Ishikawa (cell line): ENCODE measurements at regions not wholly inside any gene's neighbourhood (a gene's known extent, or its start where the extent isn't known, plus 50 kb on each side); places are given as distances from the start of the nearest gene placed in this dataset.

Source experiments
- CEBPB ChIP-seq: IDR thresholded peaks from 2 replicates; pipeline ENCODE4 v1.6.1; 2012
- CREB1 ChIP-seq: IDR thresholded peaks from 2 replicates; pipeline ENCODE4 v1.6.1; 2012; ENCODE audit warnings: low read depth
- EGR1 ChIP-seq: IDR thresholded peaks from 2 replicates; pipeline ENCODE4 v1.6.1; 2012
- EP300 ChIP-seq: IDR thresholded peaks from 2 replicates; pipeline ENCODE4 v1.6.1; 2012; ENCODE audit warnings: borderline replicate concordance
- FOXM1 ChIP-seq: IDR thresholded peaks from 2 replicates; pipeline ENCODE4 v1.6.1; 2012; ENCODE audit warnings: low read depth, borderline replicate concordance
- NFIC ChIP-seq: IDR thresholded peaks from 2 replicates; pipeline ENCODE4 v1.6.1; 2012
- RAD21 ChIP-seq: IDR thresholded peaks from 2 replicates; pipeline ENCODE4 v1.6.1; 2012; ENCODE audit warnings: low read depth
- TAF1 ChIP-seq: IDR thresholded peaks from 2 replicates; pipeline ENCODE4 v1.6.1; 2012; ENCODE audit warnings: low read depth, mild to moderate bottlenecking
- TCF12 ChIP-seq: IDR thresholded peaks from 2 replicates; pipeline ENCODE4 v1.6.1; 2012; ENCODE audit warnings: low read depth
- TEAD4 ChIP-seq: IDR thresholded peaks from 2 replicates; pipeline ENCODE4 v1.6.1; 2012
- USF1 ChIP-seq: IDR thresholded peaks from 2 replicates; pipeline ENCODE4 v1.6.1; 2012
- YY1 ChIP-seq: IDR thresholded peaks from 2 replicates; pipeline ENCODE4 v1.6.1; 2012; ENCODE audit warnings: low read depth
- ZBTB7A ChIP-seq: IDR thresholded peaks from 2 replicates; pipeline ENCODE4 v1.6.1; 2012; ENCODE audit warnings: low read depth
- TF ChIP-seq, protein P1 (sequence below): IDR thresholded peaks from 2 replicates; pipeline ENCODE4 v1.6.1; 2012; ENCODE audit warnings: low read depth, mild to moderate bottlenecking
- TF ChIP-seq, protein P2 (sequence below): IDR thresholded peaks from 2 replicates; pipeline ENCODE4 v1.6.1; 2012

- TF ChIP-seq YY1 (no peak), FOXM1 (no peak), TCF12 (no peak), CREB1 (no peak), CEBPB (no peak), EP300 (no peak), NFIC (no peak)
Measured at GRCh38 chr1:68811806-68812205, 314.9 kb upstream of the DEPDC1 start.

DNA sequence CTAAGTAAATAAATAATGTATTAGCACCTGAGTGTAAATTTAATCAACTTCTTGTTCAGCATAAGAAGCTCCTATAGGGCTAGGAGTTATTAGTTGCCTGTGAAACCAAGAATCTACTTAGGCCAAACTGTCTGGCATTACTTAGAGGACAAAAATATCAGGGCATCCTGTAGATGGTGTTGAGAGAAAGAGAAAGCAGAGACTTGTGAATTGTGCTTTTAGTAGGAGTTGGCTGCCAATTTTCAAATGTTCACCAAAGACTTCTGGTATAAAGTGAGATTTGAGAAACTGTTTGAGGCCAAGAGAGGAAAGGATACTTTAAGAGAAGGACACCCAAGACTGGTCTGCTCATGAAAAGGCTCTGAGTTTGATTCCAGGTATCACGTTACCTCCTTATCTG, 315.5 kb upstream of the DEPDC1 start:
- TF ChIP-seq YY1 (no peak), EP300 (no peak), ZBTB7A (no peak), NFIC (no peak), EGR1 (no peak), FOXM1 (no peak), CEBPB (no peak), TEAD4 (no peak), RAD21 (no peak), TAF1 (no peak)

GRCh38 chr1:68814067-68814466, 317.2 kb upstream of the DEPDC1 start:
- TF ChIP-seq TCF12 (no peak), YY1 (no peak), TAF1 (no peak), RAD21 (no peak), FOXM1 (no peak), USF1 (no peak), ZBTB7A (no peak), CEBPB (no peak)
- TF ChIP-seq, protein P1, sequence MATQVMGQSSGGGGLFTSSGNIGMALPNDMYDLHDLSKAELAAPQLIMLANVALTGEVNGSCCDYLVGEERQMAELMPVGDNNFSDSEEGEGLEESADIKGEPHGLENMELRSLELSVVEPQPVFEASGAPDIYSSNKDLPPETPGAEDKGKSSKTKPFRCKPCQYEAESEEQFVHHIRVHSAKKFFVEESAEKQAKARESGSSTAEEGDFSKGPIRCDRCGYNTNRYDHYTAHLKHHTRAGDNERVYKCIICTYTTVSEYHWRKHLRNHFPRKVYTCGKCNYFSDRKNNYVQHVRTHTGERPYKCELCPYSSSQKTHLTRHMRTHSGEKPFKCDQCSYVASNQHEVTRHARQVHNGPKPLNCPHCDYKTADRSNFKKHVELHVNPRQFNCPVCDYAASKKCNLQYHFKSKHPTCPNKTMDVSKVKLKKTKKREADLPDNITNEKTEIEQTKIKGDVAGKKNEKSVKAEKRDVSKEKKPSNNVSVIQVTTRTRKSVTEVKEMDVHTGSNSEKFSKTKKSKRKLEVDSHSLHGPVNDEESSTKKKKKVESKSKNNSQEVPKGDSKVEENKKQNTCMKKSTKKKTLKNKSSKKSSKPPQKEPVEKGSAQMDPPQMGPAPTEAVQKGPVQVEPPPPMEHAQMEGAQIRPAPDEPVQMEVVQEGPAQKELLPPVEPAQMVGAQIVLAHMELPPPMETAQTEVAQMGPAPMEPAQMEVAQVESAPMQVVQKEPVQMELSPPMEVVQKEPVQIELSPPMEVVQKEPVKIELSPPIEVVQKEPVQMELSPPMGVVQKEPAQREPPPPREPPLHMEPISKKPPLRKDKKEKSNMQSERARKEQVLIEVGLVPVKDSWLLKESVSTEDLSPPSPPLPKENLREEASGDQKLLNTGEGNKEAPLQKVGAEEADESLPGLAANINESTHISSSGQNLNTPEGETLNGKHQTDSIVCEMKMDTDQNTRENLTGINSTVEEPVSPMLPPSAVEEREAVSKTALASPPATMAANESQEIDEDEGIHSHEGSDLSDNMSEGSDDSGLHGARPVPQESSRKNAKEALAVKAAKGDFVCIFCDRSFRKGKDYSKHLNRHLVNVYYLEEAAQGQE: no peak

DNA sequence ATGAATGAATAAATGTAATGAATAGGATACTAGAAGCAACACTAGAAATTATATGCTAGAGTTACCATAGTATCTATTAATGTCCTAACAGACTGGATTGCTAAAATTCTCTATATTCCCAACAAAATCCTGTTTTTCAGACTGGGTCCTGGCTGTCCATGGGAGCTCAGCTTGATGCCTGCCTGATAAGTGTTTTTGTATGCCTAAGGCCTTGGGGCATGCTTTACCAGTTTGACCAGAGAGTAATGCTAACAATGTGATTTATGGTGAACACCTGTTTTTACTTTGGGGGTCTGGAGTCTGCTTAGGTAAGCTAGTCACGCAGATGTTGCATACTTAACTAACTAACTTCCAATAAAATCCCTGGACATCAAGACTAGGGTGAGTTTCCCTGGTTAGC, 318.8 kb upstream of the DEPDC1 start:
- no peak for TF ChIP-seq RAD21
- TF ChIP-seq EP300: no peak
- TF ChIP-seq FOXM1: no peak
- TF ChIP-seq TAF1: no peak
- no peak for TF ChIP-seq YY1
- no peak for TF ChIP-seq TCF12
- no peak for TF ChIP-seq TEAD4
- TF ChIP-seq, protein P1: no peak
- TF ChIP-seq, protein P2, sequence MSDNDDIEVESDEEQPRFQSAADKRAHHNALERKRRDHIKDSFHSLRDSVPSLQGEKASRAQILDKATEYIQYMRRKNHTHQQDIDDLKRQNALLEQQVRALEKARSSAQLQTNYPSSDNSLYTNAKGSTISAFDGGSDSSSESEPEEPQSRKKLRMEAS: no peak
- TF ChIP-seq ZBTB7A: no peak
- no peak for TF ChIP-seq CEBPB
- TF ChIP-seq EGR1: no peak
- TF ChIP-seq NFIC: no peak
- no peak for TF ChIP-seq CREB1

DNA sequence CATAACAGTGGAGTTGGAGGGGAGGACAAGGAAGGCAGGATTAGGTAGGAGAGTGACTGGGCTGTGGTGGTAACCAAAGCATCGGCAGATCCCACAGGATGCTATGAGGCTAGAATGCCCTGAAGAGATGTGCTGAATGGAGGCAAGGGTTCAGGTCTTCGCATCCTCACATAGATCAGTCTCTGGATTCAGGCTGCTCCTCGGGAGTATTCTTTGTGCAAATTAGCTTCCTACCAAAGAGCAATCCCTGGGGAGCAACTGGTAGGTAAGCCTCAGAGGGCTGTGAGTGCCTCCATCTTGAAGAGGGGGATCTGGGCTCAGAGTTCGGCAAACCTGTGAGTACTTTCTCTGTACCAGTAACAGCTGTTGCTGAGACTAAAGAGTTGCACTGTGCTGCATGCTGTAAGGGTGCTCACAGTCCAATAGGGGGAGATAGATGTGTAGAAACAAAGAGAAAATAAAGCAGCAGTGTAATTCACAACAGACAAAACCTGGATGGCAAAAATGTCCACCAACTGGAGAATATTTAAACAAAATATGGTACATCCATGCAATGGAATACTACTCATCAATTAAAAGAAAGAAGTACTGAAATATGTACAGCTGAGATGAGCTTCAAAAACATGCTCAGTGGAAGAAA, 322.4 kb upstream of the DEPDC1 start:
- TF ChIP-seq RAD21: peak; percentile 54
- TF ChIP-seq FOXM1: no peak
- TF ChIP-seq, protein P1: no peak
- TF ChIP-seq, protein P2: no peak
- TF ChIP-seq TEAD4: no peak
- TF ChIP-seq EP300: no peak
- TF ChIP-seq CEBPB: no peak
